Esophagus squamous epithelium (tissue), 5 donors: ENCODE measurements at regions not wholly inside any gene's neighbourhood (a gene's known extent, or its start where the extent isn't known, plus 50 kb on each side); places are given as distances from the start of the nearest gene placed in this dataset.

ENCODE experiments used
- DNase-seq: peaks from one replicate; lab custom pipeline; 2025; lab: John Stamatoyannopoulos, UW
- H3K27ac ChIP-seq, 4 donors: fragments of 200-600 bp; sonication (generic); one replicate each; pipeline ENCODE4 v1.5.1; 2016 to 2019; ENCODE audit warnings: mild to moderate bottlenecking in 1 of 4
- H3K27me3 ChIP-seq, 4 donors: fragments of 200-600 bp; sonication (generic); 1 replicate in 3 of 4; 2 replicates in 1 of 4; pipeline versions ENCODE4 v1.5.1 to v1.6.0; 2017 to 2021; ENCODE audit warnings: antibody characterized with exemption in 1 of 4
- H3K36me3 ChIP-seq, 3 donors: fragments of 200-600 bp; sonication (generic); one replicate each; pipeline ENCODE4 v1.5.1; 2016 to 2019
- H3K4me1 ChIP-seq, 3 donors: fragments of 200-600 bp; sonication (generic); one replicate each; pipeline ENCODE4 v1.5.1; 2017 to 2019
- H3K4me3 ChIP-seq, 4 donors: fragments of 200-600 bp; sonication (generic); 1 replicate in 3 of 4; 2 replicates in 1 of 4; pipeline ENCODE4 v1.5.1; 2016 to 2019; ENCODE audit warnings: mild to moderate bottlenecking in 2 of 4, moderate library complexity in 1 of 4
- H3K9me3 ChIP-seq, 3 donors: fragments of 200-600 bp; sonication (generic); one replicate each; pipeline ENCODE4 v1.5.1; 2016 to 2019
- CTCF ChIP-seq, 6 experiments: fragments of 450-650 bp in 4 of 6; fragments of 200-600 bp in 2 of 6; sonication (generic) in 2 of 6; IDR thresholded peaks; one replicate each; pipeline ENCODE4 v1.5.1; 2016 to 2019; ENCODE audit warnings: antibody characterized with exemption in 6 of 6, mild to moderate bottlenecking in 4 of 6, moderate library complexity in 4 of 6
- POLR2A ChIP-seq, 4 donors: fragments of 450-650 bp; IDR thresholded peaks; one replicate each; pipeline ENCODE4 v1.6.1; 2017; ENCODE audit warnings: antibody characterized with exemption in 4 of 4, mild to moderate bottlenecking in 4 of 4, moderate library complexity in 3 of 4
- WGBS, 2 donors: methylation state at CpG; one replicate each; pipeline ENCODE4 v1.1.5; 2018; 5-methylcytosine and 5-hydroxymethylcytosine counted together
- intact Hi-C: fragments of 100-400 bp; cut with DNase I; formaldehyde crosslinking; loops from one replicate; pipeline ENCODE4 v1.15.0; 2022
- donor health status: DM: yes; HTN: yes; CAD: no.

DNA sequence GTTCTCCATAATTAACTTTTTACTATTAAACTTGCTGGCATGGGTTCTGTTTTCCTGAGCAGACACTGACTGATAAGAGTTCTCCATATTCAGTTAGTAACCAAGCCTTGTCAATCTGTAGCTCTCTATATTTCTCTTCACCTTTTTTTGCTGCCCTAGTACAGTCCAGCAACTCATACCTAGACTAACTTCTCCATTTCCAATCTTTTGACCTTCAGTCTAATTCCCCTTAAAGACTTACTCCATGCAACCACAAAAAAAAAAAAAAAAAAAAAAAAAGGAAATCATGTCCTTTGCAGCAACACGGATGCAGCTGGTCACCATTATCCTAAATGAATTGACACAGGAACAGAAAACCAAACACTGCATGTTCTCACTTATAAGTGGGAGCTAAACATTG, 125.7 kb upstream of the KRAS start:
- Histone ChIP-seq H3K27me3 (no peaks in the 10 kb centered on the region), H3K27ac (no peak overlapping the region), H3K4me1 (peaks cover 0 to 23% (median 3%) of the 10 kb centered on the region in 3 donors), H3K36me3 (no peaks in the 10 kb centered on the region), H3K4me3 (no peak overlapping the region), H3K9me3 (no peaks in the 10 kb centered on the region)
- TF ChIP-seq CTCF (IDR thresholded peaks at IDR 0.05) (no peak), POLR2A (IDR thresholded peaks at IDR 0.05) (no peak)
- DNase-seq = no peak
- intact Hi-C loops = no loop called here
- 0 to 67% methylated on average over 1 of the region's 1 CpG for WGBS, 2 donors

GRCh38 chr12:25372969-25373817, 122.5 kb upstream of the KRAS start:
- no peak overlapping the region for H3K4me3 ChIP-seq
- no peaks in the 10 kb centered on the region for H3K9me3 ChIP-seq
- H3K36me3 ChIP-seq = no peaks in the 10 kb centered on the region
- DNase-seq = no peak
- peaks cover 0 to 33% (median 3%) of the 10 kb centered on the region in 3 donors for H3K4me1 ChIP-seq
- intact Hi-C loops = no loop called here
- no peaks in the 10 kb centered on the region for H3K27me3 ChIP-seq
- H3K27ac ChIP-seq = peak overlapping the region in 1 of 4 donors; percentile 56
- no peak for TF ChIP-seq POLR2A (IDR thresholded peaks at IDR 0.05)
- no peak for TF ChIP-seq CTCF (IDR thresholded peaks at IDR 0.05)
- WGBS, 2 donors = 57 to 61% methylated on average over 4 of the region's 4 CpGs

- TF ChIP-seq POLR2A (IDR thresholded peaks at IDR 0.05) (no peak), CTCF (IDR thresholded peaks at IDR 0.05) (no peak)
- no peaks in the 10 kb centered on the region for H3K36me3 ChIP-seq
- H3K4me1 ChIP-seq = peaks cover 0 to 35% (median 3%) of the 10 kb centered on the region in 3 donors
- no peak overlapping the region for H3K4me3 ChIP-seq
- intact Hi-C loops = no loop called here
- DNase-seq = no peak
- no peak overlapping the region for H3K27ac ChIP-seq
- H3K9me3 ChIP-seq = no peaks in the 10 kb centered on the region
- H3K27me3 ChIP-seq = no peaks in the 10 kb centered on the region
Measured at GRCh38 chr12:25372002-25372401, 121.3 kb upstream of the KRAS start.

DNA sequence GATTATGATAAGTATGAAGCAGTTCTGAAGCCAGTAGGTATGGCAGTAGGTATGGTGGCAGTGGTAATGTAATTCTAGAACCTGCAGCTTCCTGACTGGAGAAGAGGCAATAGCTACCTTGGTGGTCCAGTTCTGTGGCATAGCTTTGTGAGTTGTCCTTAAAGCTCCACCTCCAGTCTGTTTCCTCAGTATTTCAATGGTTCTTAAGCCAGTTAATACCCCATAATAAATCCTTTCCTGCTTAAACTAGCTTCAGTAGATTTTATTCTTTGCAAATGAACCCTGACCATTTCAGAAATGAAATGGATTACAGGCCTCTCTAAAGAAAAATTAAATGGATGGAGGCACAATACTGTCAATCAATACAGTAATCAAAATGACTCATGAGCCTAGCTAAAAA, 117.8 kb upstream of the KRAS start:
- peaks cover 0 to 27% (median 3%) of the 10 kb centered on the region in 3 donors for H3K4me1 ChIP-seq
- H3K4me3 ChIP-seq = no peak overlapping the region
- DNase-seq = no peak
- no peaks in the 10 kb centered on the region for H3K9me3 ChIP-seq
- intact Hi-C loops = no loop called here
- no peaks in the 10 kb centered on the region for H3K27me3 ChIP-seq
- no peaks in the 10 kb centered on the region for H3K36me3 ChIP-seq
- no peak overlapping the region for H3K27ac ChIP-seq
- TF ChIP-seq POLR2A (IDR thresholded peaks at IDR 0.05) = no peak
- no peak for TF ChIP-seq CTCF (IDR thresholded peaks at IDR 0.05)

DNA sequence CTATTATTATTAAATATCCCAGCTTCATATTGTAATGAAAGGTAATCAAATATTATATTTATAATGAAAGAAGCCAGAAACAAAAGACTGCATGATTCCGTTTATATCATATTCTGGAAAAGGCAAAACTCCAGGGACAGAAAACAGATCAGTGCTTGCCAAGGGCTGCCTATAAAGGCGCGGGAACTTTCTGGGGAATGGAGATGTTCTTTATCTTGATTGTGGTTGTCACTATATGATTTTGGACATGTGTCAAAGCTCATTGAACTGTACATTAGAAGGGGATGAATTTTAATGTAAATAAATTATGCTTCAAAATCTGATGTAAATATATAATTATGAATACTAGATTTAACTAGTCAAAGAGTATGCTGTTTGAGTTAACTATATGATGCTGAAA, 115.4 kb upstream of the KRAS start:
- intact Hi-C loops = no loop called here
- H3K36me3 ChIP-seq = no peaks in the 10 kb centered on the region
- H3K27me3 ChIP-seq = no peaks in the 10 kb centered on the region
- DNase-seq = no peak
- TF ChIP-seq POLR2A (IDR thresholded peaks at IDR 0.05) (no peak), CTCF (IDR thresholded peaks at IDR 0.05) (no peak)
- H3K4me3 ChIP-seq = no peak overlapping the region
- no peak overlapping the region for H3K27ac ChIP-seq
- no peaks in the 10 kb centered on the region for H3K9me3 ChIP-seq
- 72 to 85% methylated on average over 3 of the region's 3 CpGs for WGBS, 2 donors
- H3K4me1 ChIP-seq = peaks cover 0 to 13% (median 0%) of the 10 kb centered on the region in 3 donors
